GM18907 (cell line): ENCODE measurements at regions not wholly inside any gene's neighbourhood (a gene's known extent, or its start where the extent isn't known, plus 50 kb on each side); places are given as distances from the start of the nearest gene placed in this dataset.

Source experiments
- ATAC-seq: cut with Tn5 transposase; IDR thresholded peaks from one replicate; pipeline ENCODE4 v1.9.1; 2021; ENCODE audit warnings: mild to moderate bottlenecking, moderate library complexity; ENCODE audit not compliant: unreplicated experiment

GRCh38 chr3:59593380-59593779 lies 543.6 kb upstream of the CFAP20DC start:
- ATAC-seq, result no peak

- no peak for ATAC-seq
Measured at GRCh38 chr3:59580996-59581395, 531.2 kb upstream of the CFAP20DC start.

- no peak for ATAC-seq
Measured at GRCh38 chr3:59580499-59580898, 530.7 kb upstream of the CFAP20DC start.

GRCh38 chr3:59578129-59578528 lies 528.3 kb upstream of the CFAP20DC start:
- ATAC-seq, result no peak

- ATAC-seq, result no peak
Measured at GRCh38 chr3:59576606-59577005, 526.8 kb upstream of the CFAP20DC start.

GRCh38 chr3:59575113-59576001 lies 525.5 kb upstream of the CFAP20DC start:
- ATAC-seq, result peak; percentile 84

GRCh38 chr3:59573911-59574310 lies 524.1 kb upstream of the CFAP20DC start:
- ATAC-seq, result no peak

GRCh38 chr3:59572106-59572505 lies 522.3 kb upstream of the CFAP20DC start:
- ATAC-seq, result no peak

- ATAC-seq, result no peak
Measured at GRCh38 chr3:59570806-59571205, 521.0 kb upstream of the CFAP20DC start.

- no peak for ATAC-seq
Measured at GRCh38 chr3:59567661-59568060, 517.8 kb upstream of the CFAP20DC start.

- ATAC-seq, result peak; percentile 99
Measured at GRCh38 chr3:59566481-59566975, 516.7 kb upstream of the CFAP20DC start.

GRCh38 chr3:59565125-59565524 lies 515.3 kb upstream of the CFAP20DC start:
- ATAC-seq, result no peak

GRCh38 chr3:59563966-59564365 lies 514.1 kb upstream of the CFAP20DC start:
- ATAC-seq, result no peak

GRCh38 chr3:59563072-59563605 lies 513.3 kb upstream of the CFAP20DC start:
- ATAC-seq, result no peak

- no peak for ATAC-seq
Measured at GRCh38 chr3:59559721-59560435, 510.1 kb upstream of the CFAP20DC start.

GRCh38 chr3:59558906-59559720 lies 509.3 kb upstream of the CFAP20DC start:
- no peak for ATAC-seq

GRCh38 chr3:59555593-59556315 lies 505.9 kb upstream of the CFAP20DC start:
- ATAC-seq, result no peak

GRCh38 chr3:59553076-59553475 lies 503.3 kb upstream of the CFAP20DC start:
- ATAC-seq, result no peak

GRCh38 chr3:59551834-59552233 lies 502.0 kb upstream of the CFAP20DC start:
- ATAC-seq, result no peak

- ATAC-seq, result no peak
Measured at GRCh38 chr3:59549962-59550361, 500.1 kb upstream of the CFAP20DC start.
